ENCODE measurements at regions not wholly inside any gene's neighbourhood (a gene's known extent, or its start where the extent isn't known, plus 50 kb on each side); places are given as distances from the start of the nearest gene placed in this dataset.

DNA sequence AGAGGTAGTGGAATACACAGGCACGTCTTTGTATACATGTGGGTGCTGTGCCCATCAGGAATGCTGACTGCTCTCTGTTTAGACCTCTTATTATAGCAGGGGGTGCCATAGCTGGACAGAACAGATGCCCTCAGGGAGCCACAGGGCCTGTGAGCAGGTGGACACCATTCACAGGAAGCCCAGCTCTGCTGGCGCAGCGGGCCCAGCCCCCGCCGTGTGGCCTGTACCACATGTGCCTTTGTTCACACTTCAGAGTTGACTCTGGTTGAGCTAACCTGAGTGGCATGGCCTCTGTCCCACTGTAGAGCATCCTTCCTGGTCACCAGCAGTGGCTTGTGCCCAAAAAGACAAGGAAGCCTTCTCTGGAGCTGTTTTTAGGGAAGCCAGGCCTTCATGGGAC lies 730.9 kb upstream of the ID2 start:
- H3K36me3 ChIP-seq (ENCODE audit: control insufficient read depth, insufficient read depth, low read length): no peaks in the 10 kb centered on the region
- DNase-seq (ENCODE audit: extremely low read depth, insufficient read length): no peak
- H3K4me3 ChIP-seq (replicated peaks; ENCODE audit: low read depth, low read length): no peak overlapping the region
- TF ChIP-seq, protein P1, sequence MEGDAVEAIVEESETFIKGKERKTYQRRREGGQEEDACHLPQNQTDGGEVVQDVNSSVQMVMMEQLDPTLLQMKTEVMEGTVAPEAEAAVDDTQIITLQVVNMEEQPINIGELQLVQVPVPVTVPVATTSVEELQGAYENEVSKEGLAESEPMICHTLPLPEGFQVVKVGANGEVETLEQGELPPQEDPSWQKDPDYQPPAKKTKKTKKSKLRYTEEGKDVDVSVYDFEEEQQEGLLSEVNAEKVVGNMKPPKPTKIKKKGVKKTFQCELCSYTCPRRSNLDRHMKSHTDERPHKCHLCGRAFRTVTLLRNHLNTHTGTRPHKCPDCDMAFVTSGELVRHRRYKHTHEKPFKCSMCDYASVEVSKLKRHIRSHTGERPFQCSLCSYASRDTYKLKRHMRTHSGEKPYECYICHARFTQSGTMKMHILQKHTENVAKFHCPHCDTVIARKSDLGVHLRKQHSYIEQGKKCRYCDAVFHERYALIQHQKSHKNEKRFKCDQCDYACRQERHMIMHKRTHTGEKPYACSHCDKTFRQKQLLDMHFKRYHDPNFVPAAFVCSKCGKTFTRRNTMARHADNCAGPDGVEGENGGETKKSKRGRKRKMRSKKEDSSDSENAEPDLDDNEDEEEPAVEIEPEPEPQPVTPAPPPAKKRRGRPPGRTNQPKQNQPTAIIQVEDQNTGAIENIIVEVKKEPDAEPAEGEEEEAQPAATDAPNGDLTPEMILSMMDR (IDR thresholded peaks at IDR 0.05; ENCODE audit: insufficient read depth, low read length, poor library complexity, severe bottlenecking): no peak
- no peaks in the 10 kb centered on the region; the same call in 1 of the 2 replicates for H3K27me3 ChIP-seq (replicated peaks; ENCODE audit: control insufficient read depth, insufficient read depth, low read length)

DNA sequence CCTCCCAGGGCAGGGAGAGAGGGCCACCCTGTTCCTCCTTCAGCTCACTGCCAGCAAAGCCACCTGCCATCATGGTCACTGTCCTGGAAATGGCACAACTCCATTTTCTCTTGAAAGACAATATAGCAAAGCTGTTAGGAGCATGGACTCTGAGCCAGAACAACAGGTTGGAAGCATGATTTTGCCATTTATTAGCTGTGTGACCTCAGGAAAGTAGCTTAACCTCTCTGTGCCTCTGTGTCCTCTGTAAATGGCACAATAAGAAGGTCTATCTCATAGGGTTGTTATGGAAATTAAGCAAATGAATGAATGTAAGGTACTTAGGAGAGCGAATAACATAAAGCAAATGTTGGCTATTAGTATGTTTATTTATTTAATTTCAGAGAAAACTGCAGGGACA lies 730.4 kb upstream of the ID2 start:
- Histone ChIP-seq H3K36me3 (ENCODE audit: control insufficient read depth, insufficient read depth, low read length) (no peaks in the 10 kb centered on the region), H3K27me3 (replicated peaks; ENCODE audit: control insufficient read depth, insufficient read depth, low read length) (no peaks in the 10 kb centered on the region; the same call in 1 of the 2 replicates), H3K4me3 (replicated peaks; ENCODE audit: low read depth, low read length) (no peak overlapping the region)
- TF ChIP-seq, protein P1 (IDR thresholded peaks at IDR 0.05; ENCODE audit: insufficient read depth, low read length, poor library complexity, severe bottlenecking): no peak
- no peak for DNase-seq (ENCODE audit: extremely low read depth, insufficient read length)

DNA sequence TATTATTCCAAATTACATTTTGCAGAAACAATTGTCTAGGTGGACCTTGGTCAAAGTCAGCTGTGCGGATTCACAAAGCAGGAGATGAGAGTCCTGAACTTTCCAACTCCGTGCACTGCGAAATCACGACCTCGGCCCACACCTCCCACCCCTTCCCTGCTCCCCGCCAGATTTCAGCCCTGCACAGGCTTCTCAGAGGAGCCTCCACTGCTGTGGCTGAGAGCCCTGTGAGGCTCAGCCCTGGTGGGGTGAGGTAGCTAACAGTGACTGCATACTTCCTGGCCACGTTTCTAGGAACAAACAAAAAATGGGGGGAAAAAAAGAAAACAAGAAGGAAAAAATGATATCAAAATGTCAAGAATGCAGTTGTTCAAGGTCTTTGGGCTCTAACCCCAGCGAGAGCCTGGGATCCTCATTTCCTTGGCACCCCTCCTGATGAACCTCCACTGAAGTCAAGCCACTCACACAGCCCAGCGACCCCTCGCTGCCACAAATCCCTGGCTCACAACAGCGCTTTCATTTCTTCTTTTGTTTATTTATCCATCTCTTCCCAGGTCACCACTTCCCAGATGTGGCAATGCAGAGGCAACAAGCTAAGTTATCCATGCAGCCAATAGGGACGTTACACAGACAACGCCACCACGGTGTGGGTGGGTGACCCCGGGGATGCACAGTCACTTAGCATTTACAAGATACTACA lies 729.7 kb upstream of the ID2 start:
- no peak for DNase-seq (ENCODE audit: extremely low read depth, insufficient read length)
- Histone ChIP-seq H3K27me3 (replicated peaks; ENCODE audit: control insufficient read depth, insufficient read depth, low read length) (no peaks in the 10 kb centered on the region; the same call in 1 of the 2 replicates), H3K4me3 (replicated peaks; ENCODE audit: low read depth, low read length) (no peak overlapping the region), H3K36me3 (ENCODE audit: control insufficient read depth, insufficient read depth, low read length) (no peaks in the 10 kb centered on the region)
- TF ChIP-seq, protein P1 (IDR thresholded peaks at IDR 0.05; ENCODE audit: insufficient read depth, low read length, poor library complexity, severe bottlenecking): no peak

DNA sequence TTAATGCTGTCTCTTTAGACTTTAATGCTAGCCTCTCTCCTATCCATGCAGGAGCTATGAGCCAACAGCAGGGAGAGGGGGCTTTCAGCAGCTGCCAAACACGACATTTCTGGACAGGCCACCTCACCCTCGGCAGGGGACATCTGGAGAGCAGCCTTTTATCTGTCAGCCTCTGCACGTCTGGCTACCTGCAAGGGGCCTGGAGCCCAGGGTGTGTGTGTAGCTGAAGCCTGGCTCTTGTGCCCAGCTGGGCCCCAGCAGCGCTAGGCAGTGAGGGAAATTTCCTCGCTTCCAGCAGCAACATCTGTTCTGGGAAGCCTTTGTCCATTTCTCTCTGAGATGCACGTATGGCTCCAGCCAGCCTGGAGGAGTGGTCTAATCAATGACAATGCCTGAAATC lies 728.7 kb upstream of the ID2 start:
- H3K36me3 ChIP-seq (ENCODE audit: control insufficient read depth, insufficient read depth, low read length): no peaks in the 10 kb centered on the region

DNA sequence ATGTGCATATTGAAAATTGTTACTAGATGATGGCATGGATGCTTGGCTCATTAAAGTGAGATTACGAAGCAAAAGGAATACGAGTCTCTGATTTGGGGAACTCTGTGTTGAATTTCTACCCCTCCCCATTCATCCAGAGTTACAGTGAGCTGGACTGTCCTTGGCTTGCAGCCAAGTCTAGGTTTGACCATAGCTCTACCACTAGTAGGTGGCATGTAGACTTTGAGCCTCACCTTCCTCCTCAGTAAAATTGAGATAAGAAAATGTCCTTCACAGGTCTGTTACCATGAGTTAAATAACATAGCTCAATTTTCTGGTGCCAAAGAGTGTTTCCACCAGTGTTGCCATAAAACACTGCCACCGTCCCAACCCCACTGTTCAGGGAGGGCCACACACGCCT lies 727.6 kb upstream of the ID2 start:
- Histone ChIP-seq H3K36me3 (ENCODE audit: control insufficient read depth, insufficient read depth, low read length) (no peaks in the 10 kb centered on the region), H3K27me3 (replicated peaks; ENCODE audit: control insufficient read depth, insufficient read depth, low read length) (no peaks in the 10 kb centered on the region; the same call in 1 of the 2 replicates), H3K4me3 (replicated peaks; ENCODE audit: low read depth, low read length) (no peak overlapping the region)
- no peak for DNase-seq (ENCODE audit: extremely low read depth, insufficient read length)
- TF ChIP-seq, protein P1 (IDR thresholded peaks at IDR 0.05; ENCODE audit: insufficient read depth, low read length, poor library complexity, severe bottlenecking): no peak

More for the DNA sequence above, 728.7 kb upstream of the ID2 start:
- H3K27me3 ChIP-seq (replicated peaks; ENCODE audit: control insufficient read depth, insufficient read depth, low read length): no peaks in the 10 kb centered on the region; the same call in 1 of the 2 replicates
- DNase-seq (ENCODE audit: extremely low read depth, insufficient read length): no peak
- no peak overlapping the region for H3K4me3 ChIP-seq (replicated peaks; ENCODE audit: low read depth, low read length)
- TF ChIP-seq, protein P1 (IDR thresholded peaks at IDR 0.05; ENCODE audit: insufficient read depth, low read length, poor library complexity, severe bottlenecking): no peak
